ENCODE measurements at regions not wholly inside any gene's neighbourhood (a gene's known extent, or its start where the extent isn't known, plus 50 kb on each side); places are given as distances from the start of the nearest gene placed in this dataset.

GRCh38 chr14:56357428-56357827, 222.2 kb upstream of the TMEM260 start:
- TF ChIP-seq SP1 (IDR thresholded peaks at IDR 0.05): no peak
- TF ChIP-seq HDGF (IDR thresholded peaks at IDR 0.05; ENCODE audit: borderline replicate concordance): no peak
- TF ChIP-seq LEF1 (IDR thresholded peaks at IDR 0.05; ENCODE audit: borderline replicate concordance): no peak
- no peak for TF ChIP-seq TARDBP (IDR thresholded peaks at IDR 0.05)
- TF ChIP-seq ELF4 (IDR thresholded peaks at IDR 0.05): no peak
- no peak for TF ChIP-seq FOXM1 (IDR thresholded peaks at IDR 0.05; ENCODE audit: borderline replicate concordance)
- no peak for TF ChIP-seq SUZ12 (IDR thresholded peaks at IDR 0.05)
- TF ChIP-seq L3MBTL2 (conservative IDR thresholded peaks at IDR 0.05): no peak
- no peak for TF ChIP-seq FOXK2 (IDR thresholded peaks at IDR 0.05)
- no peak for TF ChIP-seq FOXA1 (IDR thresholded peaks at IDR 0.05)
- TF ChIP-seq BHLHE40 (IDR thresholded peaks at IDR 0.05; ENCODE audit: borderline replicate concordance): no peak
